ENCODE measurements at regions not wholly inside any gene's neighbourhood (a gene's known extent, or its start where the extent isn't known, plus 50 kb on each side); places are given as distances from the start of the nearest gene placed in this dataset.

GRCh38 chr3:177357352-177358090, 160.2 kb upstream of the TBL1XR1 start (continued):
- TF ChIP-seq AGO2 (optimal IDR thresholded peaks at IDR 0.05; ENCODE audit: low read depth, low read length) (no peak), BCL6 (CRISPR knock-in tag; IDR thresholded peaks at IDR 0.05) (0 out of 2 replicates have a peak, but pooled peaks have one; percentile 16), GMEB1 (CRISPR knock-in tag; IDR thresholded peaks at IDR 0.05; ENCODE audit: borderline replicate concordance) (no peak), ZNF20 (CRISPR knock-in tag; IDR thresholded peaks at IDR 0.05) (0 out of 2 replicates have a peak, but pooled peaks have one; percentile 3), TCF7 (IDR thresholded peaks at IDR 0.05; ENCODE audit: low read depth) (peak; percentile 68), ZKSCAN8 (CRISPR knock-in tag; IDR thresholded peaks at IDR 0.05; ENCODE audit: borderline replicate concordance) (peak; percentile 57; the same call in 1 of the 2 replicates), CBX1 (IDR thresholded peaks at IDR 0.05; ENCODE audit: low read depth) (no peak), CREM (IDR thresholded peaks at IDR 0.05) (0 out of 2 replicates have a peak, but pooled peaks have one; percentile 14), CREM (CRISPR knock-in tag; IDR thresholded peaks at IDR 0.05) (no peak), ZFP91 (CRISPR knock-in tag; IDR thresholded peaks at IDR 0.05; ENCODE audit: borderline replicate concordance) (peak; percentile 99), SAP130 (CRISPR knock-in tag; IDR thresholded peaks at IDR 0.05; ENCODE audit: low read depth) (peak; percentile 37; the same call in 1 of the 2 replicates), ZNF784 (CRISPR knock-in tag; IDR thresholded peaks at IDR 0.05; ENCODE audit: borderline replicate concordance) (no peak), TBL1XR1 (IDR thresholded peaks at IDR 0.05; ENCODE audit: borderline replicate concordance, low read length, partially characterized antibody) (no peak), RAD21 (CRISPR knock-in tag; IDR thresholded peaks at IDR 0.05) (0 out of 2 replicates have a peak, but pooled peaks have one; percentile 13), ZNF142 (CRISPR knock-in tag; IDR thresholded peaks at IDR 0.05) (no peak), HOMEZ (CRISPR knock-in tag; IDR thresholded peaks at IDR 0.05; ENCODE audit: low read depth) (peak; percentile 38; the same call in 1 of the 2 replicates), KLF15 (CRISPR knock-in tag; IDR thresholded peaks at IDR 0.05; ENCODE audit: borderline replicate concordance) (no peak), POLR2A (IDR thresholded peaks at IDR 0.05; ENCODE audit: insufficient read depth in 1 of 2, low read depth in 2 of 2, low read length in 2 of 2) (peak; percentile 4 to 11; a peak in 1 of 4 replicates)
